Mesodermal cell (in vitro differentiated cells): ENCODE measurements at regions not wholly inside any gene's neighbourhood (a gene's known extent, or its start where the extent isn't known, plus 50 kb on each side); places are given as distances from the start of the nearest gene placed in this dataset.
"Not testable (repeated sequence)": the region's sequence is repeated elsewhere in the genome, so short reads cannot be mapped to it uniquely, and the experiment has no call there.

ENCODE experiments used
- H3K27ac ChIP-seq: 2 replicates; pipeline ENCODE4 v1.7.0; 2013; ENCODE audit warnings: mild to moderate bottlenecking, low read depth, low read length, moderate library complexity; ENCODE audit not compliant: severe bottlenecking
- H3K36me3 ChIP-seq: 2 replicates; pipeline ENCODE4 v1.7.1; 2013; ENCODE audit warnings: mild to moderate bottlenecking, low read length, moderate library complexity; ENCODE audit not compliant: control insufficient read depth, insufficient read depth
- H3K4me1 ChIP-seq: one replicate; pipeline ENCODE4 v1.7.1; 2013; ENCODE audit warnings: mild to moderate bottlenecking, low read length; ENCODE audit not compliant: insufficient read depth, control insufficient read depth, poor library complexity, severe bottlenecking
- H3K4me3 ChIP-seq: 2 replicates; pipeline ENCODE4 v1.7.0; 2013; ENCODE audit warnings: low read length, control low read depth, mild to moderate bottlenecking; ENCODE audit not compliant: insufficient read depth, poor library complexity, severe bottlenecking; ENCODE audit errors: extremely low read depth
- H3K9me3 ChIP-seq: 2 replicates; pipeline ENCODE4 v1.7.1; 2013; ENCODE audit warnings: mild to moderate bottlenecking, low read length, moderate library complexity; ENCODE audit not compliant: control insufficient read depth
- WGBS, 2 experiments: methylation state at CpG; one replicate each; pipeline ENCODE4 v1.1.5; 2013; ENCODE audit warnings: missing lambda C conversion rate in 2 of 2; ENCODE audit not compliant: insufficient coverage in 2 of 2; 5-methylcytosine and 5-hydroxymethylcytosine counted together

- Histone ChIP-seq H3K36me3 (no peaks in the 10 kb centered on the region), H3K9me3 (peaks cover 8% of the 10 kb centered on the region), H3K4me3 (no peak overlapping the region), H3K27ac (no peak overlapping the region), H3K4me1 (no peaks in the 10 kb centered on the region)
Observed at GRCh38 chr2:52597346-52597745, 1170.3 kb upstream of the CHAC2 start.

- H3K9me3 ChIP-seq, result peaks cover 8% of the 10 kb centered on the region
- H3K36me3 ChIP-seq, result no peaks in the 10 kb centered on the region
- WGBS, 2 experiments, result 67% methylated on average over 1 of the region's 2 CpGs; no CpG with 5 or more reads in 1 of the 2 experiments
- no peak overlapping the region for H3K4me3 ChIP-seq
- no peaks in the 10 kb centered on the region for H3K4me1 ChIP-seq
- peak overlapping the region; percentile 68 for H3K27ac ChIP-seq
Observed at GRCh38 chr2:52594026-52594425, 1173.6 kb upstream of the CHAC2 start.

DNA sequence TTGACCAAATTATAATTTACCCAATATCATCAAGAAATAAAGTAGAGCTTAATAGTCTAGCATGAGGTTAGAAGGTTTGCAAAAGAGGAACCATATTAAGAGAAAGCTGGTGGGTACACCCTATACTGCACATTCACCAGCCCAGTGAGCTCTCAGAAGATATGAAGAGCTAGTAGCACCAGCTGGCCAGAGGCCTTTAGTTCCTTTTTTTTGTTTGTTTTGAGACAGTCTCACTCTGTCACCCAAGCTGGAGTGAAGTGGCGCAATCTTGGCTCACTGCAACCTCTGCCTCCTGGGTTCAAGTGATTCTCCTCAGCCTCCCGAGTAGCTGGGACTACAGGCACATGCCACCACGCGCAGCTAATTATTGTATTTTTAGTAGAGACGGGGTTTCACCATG is 1183.5 kb upstream of the CHAC2 start:
- 59% methylated on average over 2 of the region's 5 CpGs; no CpG with 5 or more reads in 1 of the 2 experiments for WGBS, 2 experiments

GRCh38 chr2:52572469-52572894 is 1195.1 kb upstream of the CHAC2 start:
- Histone ChIP-seq H3K9me3 (peaks cover 4% of the 10 kb centered on the region), H3K4me1 (no peaks in the 10 kb centered on the region), H3K36me3 (no peaks in the 10 kb centered on the region), H3K4me3 (no peak overlapping the region), H3K27ac (no peak overlapping the region)
- WGBS, 2 experiments, result 97 to 98% methylated on average over 27 to 41 of the region's 41 CpGs

More for the DNA sequence above, 1183.5 kb upstream of the CHAC2 start:
- not testable (repeated sequence) for H3K36me3 ChIP-seq, H3K27ac ChIP-seq, H3K9me3 ChIP-seq, H3K4me1 ChIP-seq, H3K4me3 ChIP-seq

- Histone ChIP-seq H3K4me3 (no peak overlapping the region), H3K27ac (no peak overlapping the region), H3K36me3 (no peaks in the 10 kb centered on the region), H3K4me1 (no peaks in the 10 kb centered on the region), H3K9me3 (peaks cover 4% of the 10 kb centered on the region)
- WGBS, 2 experiments, result 95 to 97% methylated on average over 40 to 62 of the region's 65 CpGs
Observed at GRCh38 chr2:52571380-52572347, 1195.9 kb upstream of the CHAC2 start.

- no peaks in the 10 kb centered on the region for H3K36me3 ChIP-seq
- H3K4me3 ChIP-seq, result no peak overlapping the region
- peaks cover 4% of the 10 kb centered on the region for H3K9me3 ChIP-seq
- 96% methylated on average over 14 to 19 of the region's 19 CpGs for WGBS, 2 experiments
- H3K4me1 ChIP-seq, result no peaks in the 10 kb centered on the region
- H3K27ac ChIP-seq, result no peak overlapping the region
Observed at GRCh38 chr2:52570716-52571115, 1196.9 kb upstream of the CHAC2 start.

DNA sequence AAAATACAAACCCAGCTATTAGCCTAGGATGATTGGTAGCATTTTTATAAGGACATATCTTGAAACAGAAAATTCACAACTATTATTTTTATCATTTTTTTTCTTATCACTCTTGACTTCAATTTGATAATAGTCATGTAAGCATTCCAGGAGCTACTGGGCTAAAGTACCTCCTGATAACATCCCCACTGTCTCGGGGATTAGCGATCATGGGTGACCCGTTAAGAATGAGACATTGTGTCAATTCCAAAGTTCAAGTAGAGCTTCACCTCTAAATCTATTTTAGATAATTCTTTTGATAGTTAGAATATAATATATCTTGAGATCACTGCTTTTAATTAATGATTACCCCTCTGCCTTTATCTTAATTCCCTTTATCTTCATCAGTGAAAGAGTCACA is 1204.5 kb upstream of the CHAC2 start:
- Histone ChIP-seq H3K27ac (no peak overlapping the region), H3K9me3 (no peaks in the 10 kb centered on the region), H3K4me1 (no peaks in the 10 kb centered on the region), H3K36me3 (no peaks in the 10 kb centered on the region), H3K4me3 (no peak overlapping the region)
- WGBS, 2 experiments, result 50% methylated on average over 2 of the region's 3 CpGs; no CpG with 5 or more reads in 1 of the 2 experiments

- Histone ChIP-seq H3K4me3 (no peak overlapping the region), H3K36me3 (no peaks in the 10 kb centered on the region), H3K4me1 (no peaks in the 10 kb centered on the region), H3K27ac (no peak overlapping the region), H3K9me3 (no peaks in the 10 kb centered on the region)
- WGBS, 2 experiments, result 71% methylated on average over 2 of the region's 3 CpGs; no CpG with 5 or more reads in 1 of the 2 experiments
Observed at GRCh38 chr2:52558265-52558664, 1209.3 kb upstream of the CHAC2 start.

- H3K9me3 ChIP-seq, result no peaks in the 10 kb centered on the region
- no peak overlapping the region for H3K4me3 ChIP-seq
- H3K36me3 ChIP-seq, result no peaks in the 10 kb centered on the region
- WGBS, 2 experiments, result 84 to 87% methylated on average over 2 to 4 of the region's 10 CpGs
- H3K27ac ChIP-seq, result no peak overlapping the region
- peaks cover 4% of the 10 kb centered on the region for H3K4me1 ChIP-seq
Observed at GRCh38 chr2:52542297-52542696, 1225.3 kb upstream of the CHAC2 start.

DNA sequence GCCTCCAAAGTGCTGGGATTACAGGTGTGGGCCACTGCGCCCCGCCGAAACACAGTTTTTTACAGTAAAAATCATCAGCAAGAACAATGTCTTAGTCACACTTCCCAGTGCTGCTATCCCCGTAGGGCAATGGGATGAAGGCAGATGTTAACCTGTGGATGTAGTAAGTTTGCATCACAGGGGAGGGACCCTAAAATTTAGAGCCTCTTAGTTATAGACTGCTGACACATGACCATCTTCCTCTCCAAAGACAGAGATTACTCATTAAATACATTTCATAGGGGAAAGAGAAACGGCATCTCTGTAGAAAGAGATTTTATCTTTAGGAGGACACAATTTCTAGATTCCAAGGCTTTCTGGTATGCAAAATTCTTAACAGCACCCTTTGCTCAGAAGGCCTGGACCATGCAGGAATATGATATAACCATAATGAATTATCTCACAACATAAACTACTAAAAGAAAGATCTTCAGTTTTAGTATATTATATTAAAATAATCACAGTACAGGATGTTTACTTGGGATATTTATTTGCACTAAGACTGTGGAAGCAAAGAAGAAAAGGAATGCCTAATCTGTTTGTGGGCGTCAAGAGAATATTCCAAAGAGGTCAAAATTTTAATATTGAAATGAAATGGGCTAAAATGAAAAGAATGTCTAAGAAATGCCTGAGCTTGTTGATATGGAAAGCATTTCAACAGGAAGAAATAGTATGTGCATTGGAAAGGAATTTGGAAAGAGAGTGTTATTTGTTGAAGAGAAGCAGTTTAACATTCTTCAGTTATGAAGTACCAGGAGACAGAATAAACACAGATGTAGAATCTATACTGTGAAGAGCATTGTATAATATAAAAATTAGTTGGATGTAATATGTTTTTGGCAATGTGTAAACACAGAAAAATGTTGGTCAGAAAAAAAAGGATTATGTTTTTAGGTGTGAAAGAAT is 1228.3 kb upstream of the CHAC2 start:
- Histone ChIP-seq H3K36me3 (no peaks in the 10 kb centered on the region), H3K27ac (no peak overlapping the region), H3K4me1 (peaks cover 4% of the 10 kb centered on the region), H3K4me3 (no peak overlapping the region), H3K9me3 (no peaks in the 10 kb centered on the region)
- 75% methylated on average over 1 of the region's 6 CpGs; no CpG with 5 or more reads in 1 of the 2 experiments for WGBS, 2 experiments
